Activated CD4-positive, alpha-beta memory T cell treated with anti-CD3 and anti-CD28 coated beads for 36 hours (primary cell): ENCODE measurements at regions not wholly inside any gene's neighbourhood (a gene's known extent, or its start where the extent isn't known, plus 50 kb on each side); places are given as distances from the start of the nearest gene placed in this dataset.

ENCODE experiments used
- CTCF ChIA-PET: fragments of 350-600 bp; sonication (Branson Sonifier 250); formaldehyde crosslinking; loops from one replicate; lab custom pipeline; 2021; ENCODE audit warnings: antibody characterized with exemption, inconsistent platforms; lab: Charles Lee
- POLR2A ChIA-PET: fragments of 350-600 bp; sonication (Branson Sonifier 250); formaldehyde crosslinking; loops from one replicate; lab custom pipeline; 2021; ENCODE audit warnings: antibody characterized with exemption; lab: Charles Lee
- DNase-seq: peaks from one replicate; pipeline ENCODE4 v3.0.0-alpha.2; 2020
- H3K27ac Mint-ChIP-seq: one replicate; pipeline ENCODE4 v1.8.0; 2021; ENCODE audit warnings: mixed read lengths
- H3K27me3 Mint-ChIP-seq: one replicate; pipeline ENCODE4 v1.8.0; 2021; ENCODE audit warnings: mixed read lengths
- H3K36me3 Mint-ChIP-seq: one replicate; pipeline ENCODE4 v1.8.0; 2021; ENCODE audit warnings: mixed read lengths
- H3K4me1 Mint-ChIP-seq: one replicate; pipeline ENCODE4 v1.8.0; 2021; ENCODE audit warnings: low read depth, mixed read lengths
- H3K4me3 Mint-ChIP-seq: one replicate; pipeline ENCODE4 v1.8.0; 2021; ENCODE audit warnings: mild to moderate bottlenecking, mixed read lengths
- H3K9me3 Mint-ChIP-seq: one replicate; pipeline ENCODE4 v1.8.0; 2021; ENCODE audit warnings: mixed read lengths
- intact Hi-C: fragments of 100-400 bp; cut with micrococcal nuclease; formaldehyde crosslinking; loops from one replicate; pipeline ENCODE4 v1.15.1; 2023

GRCh38 chr9:89731262-89732182 lies 126.7 kb downstream of the GADD45G start:
- no peak overlapping the region for H3K27ac Mint-ChIP-seq
- ChIA-PET POLR2A (interaction anchor here (1.1 kb wide), 1 partner anchor 36 kb away, joined by 5 read pairs; no protein-coding TSS in a partner anchor), CTCF (interaction anchor here (1.2 to 1.3 kb wide), 4 partner anchors 12 to 370 kb away, joined by 3 to 5 read pairs (median 4); no protein-coding TSS in a partner anchor)
- intact Hi-C loops: loop anchor here (1.0 kb wide), 1 partner anchor 8 kb away; no protein-coding TSS in a partner anchor
- no peaks in the 10 kb centered on the region for H3K27me3 Mint-ChIP-seq
- no peaks in the 10 kb centered on the region for H3K36me3 Mint-ChIP-seq
- DNase-seq: no peak
- H3K4me1 Mint-ChIP-seq: no peaks in the 10 kb centered on the region
- no peak overlapping the region for H3K4me3 Mint-ChIP-seq
- H3K9me3 Mint-ChIP-seq: no peaks in the 10 kb centered on the region

- ChIA-PET POLR2A (no interaction called here), CTCF (interaction anchor here (1.2 kb wide), 1 partner anchor 370 kb away, joined by 3 read pairs; no protein-coding TSS in a partner anchor)
- no peak for DNase-seq
- Mint-ChIP-seq H3K27me3 (no peaks in the 10 kb centered on the region), H3K4me3 (no peak overlapping the region), H3K9me3 (no peaks in the 10 kb centered on the region), H3K36me3 (no peaks in the 10 kb centered on the region), H3K27ac (no peak overlapping the region), H3K4me1 (no peaks in the 10 kb centered on the region)
- intact Hi-C loops: no loop called here
These were observed 127.6 kb downstream of the GADD45G start for GRCh38 chr9:89732295-89732938.

- intact Hi-C loops: no loop called here
These were observed 128.1 kb downstream of the GADD45G start for GRCh38 chr9:89732939-89733324.

GRCh38 chr9:89734600-89735041 lies 129.8 kb downstream of the GADD45G start:
- CTCF ChIA-PET: interaction anchor here (1.7 kb wide), 1 partner anchor 132 kb away, joined by 5 read pairs; no protein-coding TSS in a partner anchor
- Mint-ChIP-seq H3K27ac (no peak overlapping the region), H3K4me3 (no peak overlapping the region), H3K36me3 (no peaks in the 10 kb centered on the region), H3K4me1 (peaks cover 15% of the 10 kb centered on the region), H3K9me3 (no peaks in the 10 kb centered on the region), H3K27me3 (no peaks in the 10 kb centered on the region)
- POLR2A ChIA-PET: no interaction called here
- DNase-seq: no peak
- intact Hi-C loops: loop anchor here (5.0 kb wide), 1 partner anchor 53 kb away; no protein-coding TSS in a partner anchor

More at GRCh38 chr9:89732939-89733324, 128.1 kb downstream of the GADD45G start:
- H3K27me3 Mint-ChIP-seq: no peaks in the 10 kb centered on the region
- H3K9me3 Mint-ChIP-seq: no peaks in the 10 kb centered on the region
- no peak overlapping the region for H3K27ac Mint-ChIP-seq
- DNase-seq: no peak
- H3K36me3 Mint-ChIP-seq: no peaks in the 10 kb centered on the region
- H3K4me3 Mint-ChIP-seq: no peak overlapping the region
- H3K4me1 Mint-ChIP-seq: no peaks in the 10 kb centered on the region
- ChIA-PET POLR2A (no interaction called here), CTCF (interaction anchor here (1.2 kb wide), 1 partner anchor 369 kb away, joined by 3 read pairs; no protein-coding TSS in a partner anchor)

- H3K27me3 Mint-ChIP-seq: no peaks in the 10 kb centered on the region
- ChIA-PET POLR2A (interaction anchor here (0.8 kb wide), 1 partner anchor 36 kb away, joined by 3 read pairs; no protein-coding TSS in a partner anchor), CTCF (interaction anchor here (1.1 to 1.9 kb wide), 4 partner anchors 134 to 181 kb away, joined by 5 to 8 read pairs (median 6); no protein-coding TSS in a partner anchor)
- H3K4me1 Mint-ChIP-seq: peaks cover 48% of the 10 kb centered on the region
- no peaks in the 10 kb centered on the region for H3K9me3 Mint-ChIP-seq
- no peak overlapping the region for H3K4me3 Mint-ChIP-seq
- no peak for DNase-seq
- intact Hi-C loops: loop anchor here (2.0 to 5.0 kb wide), 2 partner anchors 49 to 186 kb away; no protein-coding TSS in a partner anchor
- H3K27ac Mint-ChIP-seq: no peak overlapping the region
- no peaks in the 10 kb centered on the region for H3K36me3 Mint-ChIP-seq
These were observed 133.5 kb downstream of the GADD45G start for GRCh38 chr9:89738137-89738932.

- peaks cover under 1% of the 10 kb centered on the region for H3K9me3 Mint-ChIP-seq
- POLR2A ChIA-PET: interaction anchor here (0.8 to 1.4 kb wide), 2 partner anchors 10 to 135 kb away, joined by 4 to 5 read pairs; partner anchors contain the start of gene GADD45G
- peaks cover 58% of the 10 kb centered on the region for H3K4me1 Mint-ChIP-seq
- peak overlapping the region; percentile 61 for H3K27ac Mint-ChIP-seq
- intact Hi-C loops: loop anchor here (1.0 to 5.0 kb wide), 7 partner anchors 8 to 244 kb away; no protein-coding TSS in a partner anchor
- CTCF ChIA-PET: interaction anchor here (1.1 to 1.8 kb wide), 3 partner anchors 135 to 141 kb away, joined by 5 to 8 read pairs (median 5); no protein-coding TSS in a partner anchor
- no peaks in the 10 kb centered on the region for H3K36me3 Mint-ChIP-seq
- H3K27me3 Mint-ChIP-seq: no peaks in the 10 kb centered on the region
- peak; percentile 67 for DNase-seq
- H3K4me3 Mint-ChIP-seq: no peak overlapping the region
These were observed 134.7 kb downstream of the GADD45G start for GRCh38 chr9:89739511-89739910.

- peaks cover 4% of the 10 kb centered on the region for H3K9me3 Mint-ChIP-seq
- ChIA-PET POLR2A (interaction anchor here (0.8 to 1.4 kb wide), 2 partner anchors 10 to 135 kb away, joined by 4 to 5 read pairs; partner anchors contain the start of gene GADD45G), CTCF (interaction anchor here (0.6 to 1.8 kb wide), 2 partner anchors 142 to 418 kb away, joined by 3 to 8 read pairs; no protein-coding TSS in a partner anchor)
- no peaks in the 10 kb centered on the region for H3K27me3 Mint-ChIP-seq
- no peak overlapping the region for H3K4me3 Mint-ChIP-seq
- no peaks in the 10 kb centered on the region for H3K36me3 Mint-ChIP-seq
- peak overlapping the region; percentile 61 for H3K27ac Mint-ChIP-seq
- DNase-seq: no peak
- intact Hi-C loops: loop anchor here (1.0 to 10.0 kb wide), 8 partner anchors 9 to 365 kb away; no protein-coding TSS in a partner anchor
- H3K4me1 Mint-ChIP-seq: peaks cover 61% of the 10 kb centered on the region
These were observed 135.1 kb downstream of the GADD45G start for GRCh38 chr9:89739916-89740315.

GRCh38 chr9:89740722-89741121 lies 135.9 kb downstream of the GADD45G start:
- ChIA-PET POLR2A (no interaction called here), CTCF (no interaction called here)
- no peaks in the 10 kb centered on the region for H3K27me3 Mint-ChIP-seq
- H3K9me3 Mint-ChIP-seq: peaks cover 4% of the 10 kb centered on the region
- H3K36me3 Mint-ChIP-seq: no peaks in the 10 kb centered on the region
- peak overlapping the region; percentile 19 for H3K27ac Mint-ChIP-seq
- DNase-seq: peak; percentile 77
- intact Hi-C loops: loop anchor here (10.0 kb wide), 1 partner anchor 364 kb away; no protein-coding TSS in a partner anchor
- peak overlapping the region; percentile 22 for H3K4me3 Mint-ChIP-seq
- peaks cover 65% of the 10 kb centered on the region for H3K4me1 Mint-ChIP-seq

GRCh38 chr9:89742660-89743059 lies 137.8 kb downstream of the GADD45G start:
- peak; percentile 25 for DNase-seq
- intact Hi-C loops: loop anchor here (10.0 kb wide), 1 partner anchor 362 kb away; no protein-coding TSS in a partner anchor
- Mint-ChIP-seq H3K27me3 (no peaks in the 10 kb centered on the region), H3K4me3 (no peak overlapping the region), H3K27ac (no peak overlapping the region), H3K36me3 (no peaks in the 10 kb centered on the region), H3K4me1 (peaks cover 73% of the 10 kb centered on the region), H3K9me3 (peaks cover 4% of the 10 kb centered on the region)
- CTCF ChIA-PET: interaction anchor here (0.7 to 2.4 kb wide), 4 partner anchors 139 to 309 kb away, joined by 3 to 19 read pairs (median 8); no protein-coding TSS in a partner anchor
- POLR2A ChIA-PET: interaction anchor here (0.6 to 1.0 kb wide), 2 partner anchors 26 to 138 kb away, joined by 3 to 4 read pairs; partner anchors contain the start of gene GADD45G

GRCh38 chr9:89743216-89743572 lies 138.4 kb downstream of the GADD45G start:
- Mint-ChIP-seq H3K27ac (peak overlapping the region; percentile 64), H3K27me3 (no peaks in the 10 kb centered on the region), H3K36me3 (no peaks in the 10 kb centered on the region), H3K4me1 (peaks cover 77% of the 10 kb centered on the region), H3K4me3 (peak overlapping the region; percentile 6), H3K9me3 (peaks cover 4% of the 10 kb centered on the region)
- intact Hi-C loops: loop anchor here (10.0 kb wide), 1 partner anchor 362 kb away; no protein-coding TSS in a partner anchor
- POLR2A ChIA-PET: interaction anchor here (0.6 to 1.0 kb wide), 2 partner anchors 27 to 138 kb away, joined by 3 to 4 read pairs; partner anchors contain the start of gene GADD45G
- DNase-seq: peak; percentile 38
- CTCF ChIA-PET: interaction anchor here (0.8 to 2.4 kb wide), 7 partner anchors 10 to 145 kb away, joined by 3 to 19 read pairs (median 4); no protein-coding TSS in a partner anchor
